ENCODE measurements at regions not wholly inside any gene's neighbourhood (a gene's known extent, or its start where the extent isn't known, plus 50 kb on each side); places are given as distances from the start of the nearest gene placed in this dataset.

- no peaks in the 10 kb centered on the region for H3K9me3 ChIP-seq
- H3K36me3 ChIP-seq = no peaks in the 10 kb centered on the region
- H3K4me3 ChIP-seq = no peak overlapping the region
- H3K27me3 ChIP-seq = no peaks in the 10 kb centered on the region
- no peak for DNase-seq
Measured at GRCh38 chr14:29062466-29062865, 295.9 kb downstream of the FOXG1 start.

GRCh38 chr14:29062976-29063375 lies 296.4 kb downstream of the FOXG1 start:
- H3K9me3 ChIP-seq = no peaks in the 10 kb centered on the region
- H3K27me3 ChIP-seq = no peaks in the 10 kb centered on the region
- no peak overlapping the region for H3K4me3 ChIP-seq
- no peaks in the 10 kb centered on the region for H3K36me3 ChIP-seq
- DNase-seq = no peak

GRCh38 chr14:29064305-29064900 lies 297.8 kb downstream of the FOXG1 start:
- Histone ChIP-seq H3K9me3 (no peaks in the 10 kb centered on the region), H3K4me3 (no peak overlapping the region), H3K36me3 (no peaks in the 10 kb centered on the region), H3K27me3 (no peaks in the 10 kb centered on the region)
- DNase-seq = no peak

- Histone ChIP-seq H3K27me3 (no peaks in the 10 kb centered on the region), H3K4me3 (no peak overlapping the region), H3K9me3 (no peaks in the 10 kb centered on the region), H3K36me3 (no peaks in the 10 kb centered on the region)
- DNase-seq = no peak
Measured at GRCh38 chr14:29069228-29069627, 302.6 kb downstream of the FOXG1 start.

- H3K36me3 ChIP-seq = no peaks in the 10 kb centered on the region
- H3K27me3 ChIP-seq = no peaks in the 10 kb centered on the region
- H3K9me3 ChIP-seq = no peaks in the 10 kb centered on the region
- no peak overlapping the region for H3K4me3 ChIP-seq
- DNase-seq = no peak
Measured at GRCh38 chr14:29075761-29076160, 309.2 kb downstream of the FOXG1 start.

- Histone ChIP-seq H3K9me3 (no peaks in the 10 kb centered on the region), H3K4me3 (no peak overlapping the region), H3K36me3 (no peaks in the 10 kb centered on the region), H3K27me3 (no peaks in the 10 kb centered on the region)
- DNase-seq = no peak
Measured at GRCh38 chr14:29077916-29078315, 311.3 kb downstream of the FOXG1 start.

GRCh38 chr14:29078810-29079522 lies 312.4 kb downstream of the FOXG1 start:
- no peaks in the 10 kb centered on the region for H3K27me3 ChIP-seq
- H3K4me3 ChIP-seq = no peak overlapping the region
- no peak for DNase-seq
- H3K36me3 ChIP-seq = no peaks in the 10 kb centered on the region
- no peaks in the 10 kb centered on the region for H3K9me3 ChIP-seq

- H3K4me3 ChIP-seq = no peak overlapping the region
- H3K36me3 ChIP-seq = no peaks in the 10 kb centered on the region
- H3K9me3 ChIP-seq = no peaks in the 10 kb centered on the region
- no peaks in the 10 kb centered on the region for H3K27me3 ChIP-seq
- no peak for DNase-seq
Measured at GRCh38 chr14:29085546-29085945, 319.0 kb downstream of the FOXG1 start.

GRCh38 chr14:29089849-29090248 lies 323.3 kb downstream of the FOXG1 start:
- Histone ChIP-seq H3K27me3 (no peaks in the 10 kb centered on the region), H3K9me3 (no peaks in the 10 kb centered on the region), H3K4me3 (no peak overlapping the region), H3K36me3 (no peaks in the 10 kb centered on the region)
- DNase-seq = no peak

GRCh38 chr14:29092121-29092520 lies 325.5 kb downstream of the FOXG1 start:
- DNase-seq = no peak
- no peaks in the 10 kb centered on the region for H3K9me3 ChIP-seq
- H3K36me3 ChIP-seq = no peaks in the 10 kb centered on the region
- no peak overlapping the region for H3K4me3 ChIP-seq
- no peaks in the 10 kb centered on the region for H3K27me3 ChIP-seq

- no peaks in the 10 kb centered on the region for H3K36me3 ChIP-seq
- no peak overlapping the region for H3K4me3 ChIP-seq
- no peaks in the 10 kb centered on the region for H3K27me3 ChIP-seq
- H3K9me3 ChIP-seq = no peaks in the 10 kb centered on the region
- no peak for DNase-seq
Measured at GRCh38 chr14:29097476-29097875, 330.9 kb downstream of the FOXG1 start.

GRCh38 chr14:29098656-29099055 lies 332.1 kb downstream of the FOXG1 start:
- DNase-seq = no peak
- H3K36me3 ChIP-seq = no peaks in the 10 kb centered on the region
- H3K27me3 ChIP-seq = no peaks in the 10 kb centered on the region
- H3K4me3 ChIP-seq = no peak overlapping the region
- no peaks in the 10 kb centered on the region for H3K9me3 ChIP-seq

- no peaks in the 10 kb centered on the region for H3K9me3 ChIP-seq
- DNase-seq = no peak
- H3K36me3 ChIP-seq = no peaks in the 10 kb centered on the region
- H3K27me3 ChIP-seq = no peaks in the 10 kb centered on the region
- no peak overlapping the region for H3K4me3 ChIP-seq
Measured at GRCh38 chr14:29102266-29102665, 335.7 kb downstream of the FOXG1 start.

- no peaks in the 10 kb centered on the region for H3K36me3 ChIP-seq
- no peaks in the 10 kb centered on the region for H3K9me3 ChIP-seq
- DNase-seq = no peak
- H3K27me3 ChIP-seq = no peaks in the 10 kb centered on the region
- H3K4me3 ChIP-seq = no peak overlapping the region
Measured at GRCh38 chr14:29102996-29103395, 336.4 kb downstream of the FOXG1 start.

GRCh38 chr14:29108908-29109307 lies 342.3 kb downstream of the FOXG1 start:
- no peaks in the 10 kb centered on the region for H3K27me3 ChIP-seq
- DNase-seq = no peak
- H3K36me3 ChIP-seq = no peaks in the 10 kb centered on the region
- no peak overlapping the region for H3K4me3 ChIP-seq
- no peaks in the 10 kb centered on the region for H3K9me3 ChIP-seq

- no peaks in the 10 kb centered on the region for H3K9me3 ChIP-seq
Measured at GRCh38 chr14:29109589-29109988, 343.0 kb downstream of the FOXG1 start.

GRCh38 chr14:29111554-29111953 lies 345.0 kb downstream of the FOXG1 start:
- Histone ChIP-seq H3K9me3 (no peaks in the 10 kb centered on the region), H3K27me3 (no peaks in the 10 kb centered on the region), H3K36me3 (no peaks in the 10 kb centered on the region), H3K4me3 (no peak overlapping the region)
- no peak for DNase-seq

More at GRCh38 chr14:29109589-29109988, 343.0 kb downstream of the FOXG1 start:
- DNase-seq = no peak
- H3K27me3 ChIP-seq = no peaks in the 10 kb centered on the region
- no peak overlapping the region for H3K4me3 ChIP-seq
- no peaks in the 10 kb centered on the region for H3K36me3 ChIP-seq

- DNase-seq = no peak
- no peaks in the 10 kb centered on the region for H3K9me3 ChIP-seq
- no peak overlapping the region for H3K4me3 ChIP-seq
- no peaks in the 10 kb centered on the region for H3K36me3 ChIP-seq
- H3K27me3 ChIP-seq = no peaks in the 10 kb centered on the region
Measured at GRCh38 chr14:29123017-29123416, 356.4 kb downstream of the FOXG1 start.
